ENCODE measurements at regions not wholly inside any gene's neighbourhood (a gene's known extent, or its start where the extent isn't known, plus 50 kb on each side); places are given as distances from the start of the nearest gene placed in this dataset.

GRCh38 chr1:213659580-213660547 is 327.9 kb upstream of the PROX1 start:
- Histone ChIP-seq H4K8ac (ENCODE audit: low read depth in 2 of 2, low read length in 2 of 2) (no peak overlapping the region), H3K4ac (ENCODE audit: low read depth, low read length) (no peak overlapping the region), H3K14ac (replicated peaks; ENCODE audit: low read depth, low read length) (no peak overlapping the region), H2BK15ac (ENCODE audit: low read depth, low read length) (no peak overlapping the region), H4K20me1 (ENCODE audit: insufficient read depth, low read length) (no peaks in the 10 kb centered on the region), H2AK9ac (replicated peaks; ENCODE audit: low read depth, low read length, poor library complexity) (no peak overlapping the region), H2AFZ (replicated peaks; ENCODE audit: low read length, poor library complexity) (no peak overlapping the region), H3K36me3 (ENCODE audit: control insufficient read depth, insufficient read depth, low read length) (no peaks in the 10 kb centered on the region), H3K27ac (ENCODE audit: insufficient read depth, low read length) (no peak overlapping the region), H2BK5ac (ENCODE audit: low read depth, low read length, poor library complexity, severe bottlenecking) (no peak overlapping the region), H3K9me1 (ENCODE audit: insufficient read depth, low read length) (no peaks in the 10 kb centered on the region), H3K4me3 (ENCODE audit: insufficient read depth, low read depth, low read length) (no peak overlapping the region), H3K27me3 (ENCODE audit: control insufficient read depth, insufficient read depth, low read length) (no peaks in the 10 kb centered on the region), H3K4me1 (ENCODE audit: control insufficient read depth, insufficient read depth, low read length) (no peaks in the 10 kb centered on the region), H3K4me2 (ENCODE audit: low read depth, low read length) (no peak overlapping the region), H2BK120ac (ENCODE audit: low read depth, low read length) (no peak overlapping the region), H4K5ac (ENCODE audit: low read depth, low read length) (no peak overlapping the region), H4K91ac (ENCODE audit: insufficient read depth, low read depth, low read length) (no peak overlapping the region), H3K79me1 (ENCODE audit: low read depth in 1 of 2, low read length in 2 of 2) (no peaks in the 10 kb centered on the region), H3K9ac (ENCODE audit: low read depth, low read length) (no peak overlapping the region), H3K23ac (ENCODE audit: low read depth, low read length) (no peak overlapping the region), H3K56ac (ENCODE audit: extremely low read depth, insufficient read depth, low read length) (no peak overlapping the region), H2BK20ac (ENCODE audit: low read depth, low read length) (no peak overlapping the region), H3K9me3 (ENCODE audit: control insufficient read depth, insufficient read depth, low read length) (peaks cover 4% of the 10 kb centered on the region), H3K18ac (ENCODE audit: low read depth, low read length) (no peak overlapping the region), H2AK5ac (ENCODE audit: low read depth, low read length) (no peak overlapping the region)
- CTCF ChIA-PET: no interaction called here
- BruUV-seq (replicated peaks): no TSS peak
- intact Hi-C loops (cut with micrococcal nuclease): no loop called here
- TF ChIP-seq BHLHE40 (IDR thresholded peaks at IDR 0.05; ENCODE audit: low read depth, low read length) (no peak), POLR2A (IDR thresholded peaks at IDR 0.05; ENCODE audit: low read depth, low read length) (no peak), ELK1 (IDR thresholded peaks at IDR 0.05; ENCODE audit: borderline replicate concordance, low read depth, low read length) (no peak), CTCF (conservative IDR thresholded peaks at IDR 0.05; ENCODE audit: low read depth, low read length) (no peak), CEBPB (IDR thresholded peaks at IDR 0.05; ENCODE audit: low read depth, low read length) (no peak), CHD1 (IDR thresholded peaks at IDR 0.05; ENCODE audit: low read depth, low read length) (no peak)
- dilution Hi-C loops (cut with HindIII; ENCODE audit: low sequenced_read_pairs, unreplicated experiment): no loop called here
- DNase-seq: no peak
- in situ Hi-C loops (cut with MboI; ENCODE audit: low sequenced_read_pairs): no loop called here
- WGBS, 2 experiments (ENCODE audit: extremely low coverage in 2 of 2, insufficient read length in 1 of 2): no CpG with 5 or more reads among the region's 8 CpGs
- POLR2A ChIA-PET (ENCODE audit: unreplicated experiment): no interaction called here
- no peak for ATAC-seq (ENCODE audit: low read depth)

Measured in IMR-90 (cell line).